SK-N-SH (cell line): ENCODE measurements at regions not wholly inside any gene's neighbourhood (a gene's known extent, or its start where the extent isn't known, plus 50 kb on each side); places are given as distances from the start of the nearest gene placed in this dataset.

Experiments
- CTCF ChIP-seq: fragments of 200-600 bp; sonication (generic); IDR thresholded peaks from 2 replicates; pipeline ENCODE4 v1.6.1; 2017; ENCODE audit warnings: antibody characterized with exemption, mild to moderate bottlenecking, moderate library complexity
- ELF1 ChIP-seq: IDR thresholded peaks from 2 replicates; pipeline ENCODE4 v1.4.0; 2012
- FOSL2 ChIP-seq: IDR thresholded peaks from 2 replicates; pipeline ENCODE4 v1.4.0; 2012; ENCODE audit warnings: low read depth, mild to moderate bottlenecking, moderate library complexity, borderline replicate concordance
- FOXJ3 ChIP-seq: sonication (generic); formaldehyde crosslinking; IDR thresholded peaks from 2 replicates; pipeline ENCODE4 v1.5.1; 2020; ENCODE audit warnings: mild to moderate bottlenecking, missing genetic modification reagents
- MXI1 ChIP-seq: IDR thresholded peaks from 2 replicates; pipeline ENCODE4 v1.6.1; 2012; ENCODE audit warnings: mild to moderate bottlenecking, low read depth, low read length, improper control_type of control experiment
- POLR2AphosphoS5 ChIP-seq: IDR thresholded peaks from 2 replicates; pipeline ENCODE4 v1.6.1; 2012; ENCODE audit warnings: low read depth, low read length
- REST ChIP-seq: IDR thresholded peaks from 2 replicates; pipeline ENCODE4 v1.6.1; 2012; ENCODE audit warnings: mild to moderate bottlenecking, low read depth, low read length, moderate library complexity

- no peak for TF ChIP-seq CTCF
- no peak for TF ChIP-seq ELF1
- TF ChIP-seq FOXJ3 (CRISPR knock-in tag), result no peak
- no peak for TF ChIP-seq MXI1
- no peak for TF ChIP-seq FOSL2
- no peak for TF ChIP-seq REST
- no peak for TF ChIP-seq POLR2AphosphoS5
Measured at GRCh38 chr16:55971447-55971846, 96.3 kb upstream of the CES5A start.
